CD4-positive, alpha-beta T cell (primary cell): ENCODE measurements at regions not wholly inside any gene's neighbourhood (a gene's known extent, or its start where the extent isn't known, plus 50 kb on each side); places are given as distances from the start of the nearest gene placed in this dataset.

Experiments used
- ATAC-seq: fragments of 200-7000 bp; cut with Tn5 transposase; one replicate; pipeline ENCODE4 v1.10.0; 2022; ENCODE audit warnings: mild to moderate bottlenecking; ENCODE audit not compliant: poor library complexity
- CTCF ChIA-PET: fragments of 350-600 bp; sonication (Branson Sonifier 250); formaldehyde crosslinking; loops from one replicate; lab custom pipeline; 2021; ENCODE audit warnings: antibody characterized with exemption, inconsistent platforms; lab: Charles Lee
- POLR2A ChIA-PET: fragments of 350-600 bp; sonication (Branson Sonifier 250); formaldehyde crosslinking; loops from one replicate; lab custom pipeline; 2021; ENCODE audit warnings: antibody characterized with exemption, inconsistent platforms; lab: Charles Lee
- DNase-seq, 14 experiments: peaks; one replicate each; pipeline ENCODE4 v3.0.0-alpha.2; 2013 to 2020; ENCODE audit warnings: mixed read lengths in 2 of 14
- H3K27ac ChIP-seq, 2 donors: one replicate each; pipeline versions ENCODE4 v1.5.1 to v1.7.0; 2013; ENCODE audit warnings: low read length in 2 of 2, low read depth in 1 of 2, mild to moderate bottlenecking in 1 of 2
- H3K27me3 ChIP-seq, 2 experiments: 1 replicate in 1 of 2; 2 replicates in 1 of 2; pipeline versions ENCODE4 v1.6.1 to v1.7.0; 2013; ENCODE audit warnings: low read length in 2 of 2, control low read depth in 1 of 2, mild to moderate bottlenecking in 1 of 2, moderate library complexity in 1 of 2; ENCODE audit not compliant: insufficient read depth in 2 of 2, control insufficient read depth in 1 of 2
- H3K36me3 ChIP-seq: one replicate; pipeline ENCODE4 v1.6.1; 2013; ENCODE audit warnings: low read length, control low read depth; ENCODE audit not compliant: insufficient read depth
- H3K4me1 ChIP-seq: one replicate; pipeline ENCODE4 v1.6.1; 2013; ENCODE audit warnings: low read length, control low read depth; ENCODE audit not compliant: insufficient read depth
- H3K4me3 ChIP-seq: one replicate; pipeline ENCODE4 v1.5.1; 2013; ENCODE audit warnings: mild to moderate bottlenecking, low read length, moderate library complexity
- H3K9me3 ChIP-seq, 2 experiments: 1 replicate in 1 of 2; 2 replicates in 1 of 2; pipeline versions ENCODE4 v1.6.1 to v1.7.0; 2013; ENCODE audit warnings: low read length in 2 of 2, mild to moderate bottlenecking in 2 of 2, control low read depth in 1 of 2, moderate library complexity in 1 of 2; ENCODE audit not compliant: control insufficient read depth in 1 of 2, insufficient read depth in 1 of 2
- H3K27ac Mint-ChIP-seq: one replicate; pipeline ENCODE4 v1.8.0; 2020; ENCODE audit warnings: mixed read lengths
- H3K27me3 Mint-ChIP-seq: one replicate; pipeline ENCODE4 v1.8.0; 2021; ENCODE audit warnings: mixed read lengths
- H3K36me3 Mint-ChIP-seq: one replicate; pipeline ENCODE4 v1.8.0; 2021; ENCODE audit warnings: low read depth, mixed read lengths
- H3K4me1 Mint-ChIP-seq: one replicate; pipeline ENCODE4 v1.8.0; 2021; ENCODE audit warnings: low read depth, mixed read lengths
- H3K4me3 Mint-ChIP-seq: one replicate; pipeline ENCODE4 v1.8.0; 2020; ENCODE audit warnings: mild to moderate bottlenecking, mixed read lengths
- H3K9me3 Mint-ChIP-seq: one replicate; pipeline ENCODE4 v1.8.0; 2020; ENCODE audit warnings: mixed read lengths
- CTCF ChIP-seq: fragments of 200-600 bp; IDR thresholded peaks from one replicate; pipeline ENCODE4 v1.8.0; 2022; ENCODE audit warnings: antibody characterized with exemption, mild to moderate bottlenecking
- intact Hi-C, 2 experiments: fragments of 100-400 bp; cut with DNase I in 1 of 2; cut with micrococcal nuclease in 1 of 2; formaldehyde crosslinking; loops; one replicate each; pipeline versions ENCODE4 v1.15.1 to v1.9.0; 2023 to 2025; cut with DNase I, micrococcal nuclease

DNA sequence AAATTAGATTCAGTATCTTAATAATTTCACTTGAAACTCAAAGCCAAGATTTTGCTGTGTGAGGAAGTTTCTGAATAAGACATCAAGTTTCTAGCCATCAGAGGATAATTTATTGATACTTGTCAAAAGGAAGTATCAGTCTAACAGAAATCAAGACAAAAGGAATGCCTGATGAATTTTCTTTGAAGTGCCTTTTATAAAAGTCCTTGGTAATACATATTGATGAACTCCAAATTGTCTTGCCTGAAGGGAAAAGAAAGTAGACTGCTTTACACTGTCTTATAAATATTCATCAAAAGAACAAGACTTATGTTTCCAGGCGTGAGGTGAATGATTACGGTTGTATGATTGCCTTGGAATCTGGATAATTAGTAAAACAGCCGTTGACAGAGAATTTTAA, 986.0 kb upstream of the MAP3K7 start:
- no peaks in the 10 kb centered on the region for H3K27me3 Mint-ChIP-seq
- DNase-seq (no peak), ATAC-seq (no peak)
- no peak overlapping the region for H3K4me3 ChIP-seq
- H3K4me3 Mint-ChIP-seq, result no peak overlapping the region
- no peaks in the 10 kb centered on the region for H3K36me3 Mint-ChIP-seq
- H3K36me3 ChIP-seq, result no peaks in the 10 kb centered on the region
- no peaks in the 10 kb centered on the region for H3K4me1 ChIP-seq
- no peak overlapping the region for H3K27ac ChIP-seq
- no peaks in the 10 kb centered on the region for H3K9me3 ChIP-seq
- ChIA-PET CTCF (no interaction called here), POLR2A (no interaction called here)
- no peaks in the 10 kb centered on the region for H3K27me3 ChIP-seq
- intact Hi-C loops, result no loop called here
- H3K9me3 Mint-ChIP-seq, result no peaks in the 10 kb centered on the region
- TF ChIP-seq CTCF, result no peak
- no peak overlapping the region for H3K27ac Mint-ChIP-seq
- no peaks in the 10 kb centered on the region for H3K4me1 Mint-ChIP-seq

- ATAC-seq, result no peak
- H3K4me1 Mint-ChIP-seq, result no peaks in the 10 kb centered on the region
- no peak for TF ChIP-seq CTCF
- intact Hi-C loops, result no loop called here
- H3K9me3 Mint-ChIP-seq, result peaks cover 2% of the 10 kb centered on the region
- Histone ChIP-seq H3K9me3 (no peaks in the 10 kb centered on the region), H3K27me3 (no peaks in the 10 kb centered on the region), H3K36me3 (no peaks in the 10 kb centered on the region), H3K4me3 (no peak overlapping the region), H3K4me1 (no peaks in the 10 kb centered on the region), H3K27ac (no peak overlapping the region)
- ChIA-PET CTCF (no interaction called here), POLR2A (no interaction called here)
- H3K4me3 Mint-ChIP-seq, result no peak overlapping the region
- no peak overlapping the region for H3K27ac Mint-ChIP-seq
- no peak for DNase-seq
- no peaks in the 10 kb centered on the region for H3K27me3 Mint-ChIP-seq
- H3K36me3 Mint-ChIP-seq, result no peaks in the 10 kb centered on the region
These were observed 982.2 kb upstream of the MAP3K7 start for GRCh38 chr6:91569071-91569470.

- intact Hi-C loops, result no loop called here
- Mint-ChIP-seq H3K36me3 (no peaks in the 10 kb centered on the region), H3K27ac (no peak overlapping the region), H3K4me1 (no peaks in the 10 kb centered on the region), H3K9me3 (peaks cover 2% of the 10 kb centered on the region), H3K4me3 (no peak overlapping the region), H3K27me3 (no peaks in the 10 kb centered on the region)
- ATAC-seq, result no peak
- POLR2A ChIA-PET, result no interaction called here
- H3K36me3 ChIP-seq, result no peaks in the 10 kb centered on the region
- H3K27ac ChIP-seq, result no peak overlapping the region
- no peak overlapping the region for H3K4me3 ChIP-seq
- no peaks in the 10 kb centered on the region for H3K9me3 ChIP-seq
- no peak for DNase-seq
- CTCF ChIA-PET, result no interaction called here
- TF ChIP-seq CTCF, result no peak
- no peaks in the 10 kb centered on the region for H3K4me1 ChIP-seq
- H3K27me3 ChIP-seq, result no peaks in the 10 kb centered on the region
These were observed 979.6 kb upstream of the MAP3K7 start for GRCh38 chr6:91566467-91566866.
